GM23248 (cell line): ENCODE measurements at regions not wholly inside any gene's neighbourhood (a gene's known extent, or its start where the extent isn't known, plus 50 kb on each side); places are given as distances from the start of the nearest gene placed in this dataset.

Experiments
- DNase-seq: peaks from one replicate; pipeline ENCODE4 v3.0.0-alpha.2; 2015
- H2AFZ ChIP-seq: fragments of 200-600 bp; sonication (generic); 2 replicates; pipeline ENCODE4 v1.6.1; 2016; ENCODE audit warnings: antibody characterized with exemption
- H3F3A ChIP-seq: fragments of 200-600 bp; sonication (generic); 2 replicates; pipeline ENCODE4 v1.6.1; 2016; ENCODE audit warnings: mild to moderate bottlenecking, antibody characterized with exemption, mixed run types; ENCODE audit not compliant: insufficient read depth
- H3K27ac ChIP-seq: fragments of 200-600 bp; sonication (generic); 2 replicates; pipeline ENCODE4 v1.5.1; 2016; ENCODE audit warnings: mild to moderate bottlenecking
- H3K27me3 ChIP-seq: fragments of 200-600 bp; sonication (generic); replicated peaks from 2 replicates; pipeline ENCODE4 v1.6.1; 2016; ENCODE audit warnings: mild to moderate bottlenecking; ENCODE audit not compliant: insufficient read depth
- H3K36me3 ChIP-seq: fragments of 200-600 bp; sonication (generic); 2 replicates; pipeline ENCODE4 v1.6.1; 2016; ENCODE audit warnings: low read depth, mild to moderate bottlenecking
- H3K4me1 ChIP-seq: fragments of 200-600 bp; sonication (generic); 2 replicates; pipeline ENCODE4 v1.6.1; 2016; ENCODE audit warnings: mild to moderate bottlenecking; ENCODE audit not compliant: insufficient read depth
- H3K4me2 ChIP-seq: fragments of 200-600 bp; sonication (generic); one replicate; pipeline ENCODE4 v1.6.1; 2016; ENCODE audit warnings: mild to moderate bottlenecking; ENCODE audit not compliant: unreplicated experiment
- H3K4me3 ChIP-seq: fragments of 200-600 bp; sonication (generic); 2 replicates; pipeline ENCODE4 v1.5.1; 2016; ENCODE audit warnings: mild to moderate bottlenecking
- H3K79me2 ChIP-seq: fragments of 200-600 bp; sonication (generic); 2 replicates; pipeline ENCODE4 v1.6.1; 2016; ENCODE audit warnings: mild to moderate bottlenecking; ENCODE audit not compliant: insufficient read depth
- H3K9ac ChIP-seq: fragments of 200-600 bp; sonication (generic); 2 replicates; pipeline ENCODE4 v1.6.1; 2016; ENCODE audit warnings: mild to moderate bottlenecking
- H3K9me2 ChIP-seq: fragments of 200-600 bp; sonication (generic); 2 replicates; pipeline ENCODE4 v1.6.1; 2016; ENCODE audit warnings: mixed run types, mild to moderate bottlenecking, moderate library complexity; ENCODE audit not compliant: insufficient read depth
- H3K9me3 ChIP-seq: fragments of 200-600 bp; sonication (generic); one replicate; pipeline ENCODE4 v1.6.1; 2017; ENCODE audit warnings: low read depth
- H4K20me1 ChIP-seq: fragments of 200-600 bp; sonication (generic); 2 replicates; pipeline ENCODE4 v1.6.0; 2016; ENCODE audit not compliant: insufficient read depth
- EZH2 ChIP-seq: fragments of 200-600 bp; sonication (generic); IDR thresholded peaks from 2 replicates; pipeline ENCODE4 v1.6.1; 2018; ENCODE audit warnings: antibody characterized with exemption, mild to moderate bottlenecking; ENCODE audit not compliant: insufficient read depth, poor library complexity, severe bottlenecking
- EZH2phosphoT487 ChIP-seq: fragments of 200-600 bp; sonication (generic); IDR thresholded peaks from 2 replicates; pipeline ENCODE4 v1.6.1; 2018; ENCODE audit warnings: antibody characterized with exemption, moderate library complexity, mild to moderate bottlenecking, low read depth; ENCODE audit not compliant: insufficient read depth
- WGBS, 2 experiments: methylation state at CpG; one replicate each; pipeline ENCODE4 v1.1.6; 2015 to 2017; ENCODE audit warnings: low lambda C conversion rate in 2 of 2, low coverage in 1 of 2; ENCODE audit errors: missing lambda C conversion rate in 2 of 2; 5-methylcytosine and 5-hydroxymethylcytosine counted together
- in situ Hi-C: fragments of 300-500 bp; cut with MboI; formaldehyde crosslinking; loops from 2 replicates; pipeline ENCODE4 v1.15.0; 2020

DNA sequence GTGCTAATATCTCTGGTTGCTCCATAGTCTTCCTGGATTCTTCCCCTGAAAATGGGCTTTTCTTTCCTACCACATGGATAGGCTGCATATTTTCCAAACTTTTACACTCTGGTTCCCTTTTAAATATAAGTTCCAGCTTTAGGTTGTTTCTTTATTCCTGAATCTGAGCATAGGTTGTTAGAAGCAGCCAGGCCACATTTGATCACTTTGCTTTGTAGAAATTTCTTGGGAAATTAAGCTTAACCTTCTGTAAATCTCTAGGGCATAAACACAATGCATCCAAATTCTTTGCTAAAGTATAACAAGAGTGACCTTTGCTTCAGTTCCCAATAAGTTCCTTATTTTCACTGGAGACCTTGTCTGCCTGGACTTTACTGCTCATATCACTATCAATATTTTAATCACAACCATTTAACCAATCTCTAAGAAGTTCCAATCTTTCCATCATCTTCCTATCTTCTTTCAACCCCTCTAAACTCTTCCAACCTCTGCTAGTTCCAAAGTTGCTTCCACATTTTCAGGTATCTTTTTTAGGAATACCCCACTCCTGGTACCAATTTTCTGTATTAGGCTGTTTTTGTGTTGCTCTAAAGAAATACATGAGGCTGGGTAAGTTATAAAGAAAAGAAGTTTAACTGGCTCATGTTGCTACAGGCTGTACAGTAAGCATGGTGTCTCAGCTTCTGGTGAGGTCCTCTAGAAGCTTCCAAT, 389.6 kb upstream of the HS6ST1 start:
- no peaks in the 10 kb centered on the region for H3K36me3 ChIP-seq
- no peaks in the 10 kb centered on the region for H3F3A ChIP-seq
- H3K4me1 ChIP-seq, result no peaks in the 10 kb centered on the region
- no peak overlapping the region for H3K4me3 ChIP-seq
- H3K27ac ChIP-seq, result no peak overlapping the region
- no peak for DNase-seq
- H2AFZ ChIP-seq, result no peak overlapping the region
- H3K4me2 ChIP-seq, result no peak overlapping the region
- no peak for TF ChIP-seq EZH2
- no peak for TF ChIP-seq EZH2phosphoT487
- in situ Hi-C loops, result no loop called here
- no peaks in the 10 kb centered on the region for H4K20me1 ChIP-seq
- no peaks in the 10 kb centered on the region for H3K9me3 ChIP-seq
- no peak overlapping the region for H3K9ac ChIP-seq
- H3K79me2 ChIP-seq, result no peaks in the 10 kb centered on the region
- H3K9me2 ChIP-seq, result no peaks in the 10 kb centered on the region
- H3K27me3 ChIP-seq, result peaks cover 13% of the 10 kb centered on the region

DNA sequence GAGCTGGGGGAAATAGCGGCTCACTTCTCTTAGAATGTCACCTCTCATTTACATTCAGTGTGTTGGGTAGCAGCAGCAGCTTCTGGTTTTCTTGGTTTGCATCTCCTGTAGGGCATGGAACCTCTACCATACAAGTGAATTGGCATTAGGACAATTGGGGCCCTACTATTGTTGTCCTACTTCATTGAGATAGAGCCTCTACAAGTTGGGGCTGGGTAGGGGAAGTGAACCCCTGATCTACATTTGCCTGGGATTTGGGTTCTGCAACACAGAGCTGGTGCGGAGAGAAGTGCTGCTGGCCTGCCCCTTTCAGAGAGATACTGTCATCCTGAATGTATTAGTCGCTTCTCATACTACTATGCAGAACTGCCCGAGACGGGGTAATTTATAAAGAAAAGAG, 391.6 kb upstream of the HS6ST1 start:
- in situ Hi-C loops, result no loop called here
- Histone ChIP-seq H4K20me1 (no peaks in the 10 kb centered on the region), H3K9ac (no peak overlapping the region)

DNA sequence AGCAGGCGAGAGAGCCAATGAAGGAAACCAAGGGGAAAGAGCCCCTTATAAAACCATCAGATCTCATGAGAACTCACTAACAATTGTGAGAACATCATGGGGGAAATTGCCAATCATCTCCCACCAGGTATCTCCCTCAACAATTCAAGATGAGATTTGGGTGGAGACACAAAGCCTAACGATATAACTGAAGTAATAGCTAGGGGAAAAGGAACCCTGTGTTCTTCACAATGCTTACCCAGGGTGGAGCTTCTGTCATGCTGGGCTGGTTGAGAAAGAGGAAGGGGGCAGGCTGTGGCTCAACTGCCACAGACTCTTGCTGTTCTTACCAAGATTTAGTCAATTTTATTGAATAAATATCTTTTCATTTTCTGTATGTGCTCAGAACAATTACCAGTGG, 392.1 kb upstream of the HS6ST1 start:
- Histone ChIP-seq H3K9ac (no peak overlapping the region), H2AFZ (no peak overlapping the region), H4K20me1 (no peaks in the 10 kb centered on the region), H3K9me3 (no peaks in the 10 kb centered on the region), H3K36me3 (no peaks in the 10 kb centered on the region), H3K4me2 (no peak overlapping the region), H3F3A (no peaks in the 10 kb centered on the region), H3K4me3 (no peak overlapping the region), H3K27ac (no peak overlapping the region), H3K9me2 (no peaks in the 10 kb centered on the region), H3K4me1 (no peaks in the 10 kb centered on the region), H3K79me2 (no peaks in the 10 kb centered on the region), H3K27me3 (peaks cover 24% of the 10 kb centered on the region)
- no peak for DNase-seq
- 70 to 74% methylated on average over 2 of the region's 2 CpGs for WGBS, 2 experiments
- no peak for TF ChIP-seq EZH2phosphoT487
- no peak for TF ChIP-seq EZH2
- in situ Hi-C loops, result no loop called here

More for the DNA sequence above, 391.6 kb upstream of the HS6ST1 start:
- no peak for DNase-seq
- no peak overlapping the region for H3K27ac ChIP-seq
- 71 to 89% methylated on average over 5 of the region's 5 CpGs for WGBS, 2 experiments
- TF ChIP-seq EZH2 (no peak), EZH2phosphoT487 (no peak)
- H3K27me3 ChIP-seq, result peaks cover 19% of the 10 kb centered on the region
- H3K79me2 ChIP-seq, result no peaks in the 10 kb centered on the region
- no peak overlapping the region for H2AFZ ChIP-seq
- no peaks in the 10 kb centered on the region for H3K4me1 ChIP-seq
- no peaks in the 10 kb centered on the region for H3K9me3 ChIP-seq
- no peaks in the 10 kb centered on the region for H3K9me2 ChIP-seq
- no peak overlapping the region for H3K4me2 ChIP-seq
- H3F3A ChIP-seq, result no peaks in the 10 kb centered on the region
- H3K36me3 ChIP-seq, result no peaks in the 10 kb centered on the region
- H3K4me3 ChIP-seq, result no peak overlapping the region

DNA sequence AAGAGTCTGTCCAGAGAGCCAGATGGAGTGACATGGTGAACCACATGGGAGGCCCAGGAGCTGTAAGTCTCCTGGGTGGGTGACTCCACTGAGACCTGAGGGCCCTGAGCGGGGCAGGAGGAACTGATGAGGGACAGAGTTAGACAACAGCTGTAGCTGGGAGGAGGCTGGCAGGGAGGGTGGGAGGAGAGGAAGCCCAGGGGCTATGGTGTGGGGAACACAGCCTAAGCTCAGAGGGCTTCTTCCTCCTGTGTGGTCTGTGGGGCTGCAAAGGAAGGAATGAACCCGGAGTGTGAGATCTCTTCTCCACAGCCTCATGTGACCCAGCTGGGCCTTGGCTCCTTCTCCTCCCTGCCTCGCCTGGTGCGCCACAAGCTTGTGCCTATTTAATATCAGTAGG, 395.6 kb upstream of the HS6ST1 start:
- H3K4me3 ChIP-seq, result no peak overlapping the region
- TF ChIP-seq EZH2phosphoT487, result no peak
- TF ChIP-seq EZH2, result no peak
- no peaks in the 10 kb centered on the region for H3K36me3 ChIP-seq
- no peak for DNase-seq
- H3F3A ChIP-seq, result no peaks in the 10 kb centered on the region
- in situ Hi-C loops, result no loop called here
- no peaks in the 10 kb centered on the region for H3K4me1 ChIP-seq
- H3K4me2 ChIP-seq, result no peak overlapping the region
- no peak overlapping the region for H3K27ac ChIP-seq
- peaks cover 45% of the 10 kb centered on the region for H3K27me3 ChIP-seq
- no peaks in the 10 kb centered on the region for H4K20me1 ChIP-seq
- H3K9me2 ChIP-seq, result no peaks in the 10 kb centered on the region
- H2AFZ ChIP-seq, result no peak overlapping the region
- H3K9me3 ChIP-seq, result no peaks in the 10 kb centered on the region
- no peaks in the 10 kb centered on the region for H3K79me2 ChIP-seq
- 56 to 63% methylated on average over 3 to 4 of the region's 4 CpGs for WGBS, 2 experiments
- no peak overlapping the region for H3K9ac ChIP-seq

DNA sequence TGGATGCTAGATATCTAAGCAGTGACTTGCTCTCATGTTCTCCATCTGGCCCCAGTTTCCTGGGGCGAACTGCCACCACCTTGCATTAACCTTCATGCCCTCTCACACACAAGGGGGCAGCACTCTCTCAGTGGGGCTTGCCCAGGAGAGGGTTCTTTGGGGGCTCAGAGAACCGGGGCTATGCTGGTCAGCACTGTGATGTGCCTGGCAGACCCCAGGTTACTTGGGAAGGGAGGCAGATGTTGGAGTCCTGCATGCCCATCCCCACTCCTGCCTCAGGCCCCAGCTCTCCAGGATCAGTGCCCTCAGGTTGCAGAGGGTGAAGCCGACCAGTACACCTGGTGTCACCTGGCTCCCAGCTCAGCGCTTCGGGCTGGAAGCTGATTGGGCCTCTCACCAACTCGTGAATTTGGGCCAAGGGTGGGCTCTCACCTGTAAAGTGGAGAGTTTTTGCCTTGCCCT, 396.2 kb upstream of the HS6ST1 start:
- Histone ChIP-seq H3K4me2 (no peak overlapping the region), H3K27ac (no peak overlapping the region), H3K9me2 (no peaks in the 10 kb centered on the region), H2AFZ (no peak overlapping the region), H4K20me1 (no peaks in the 10 kb centered on the region), H3K36me3 (no peaks in the 10 kb centered on the region), H3K27me3 (peaks cover 45% of the 10 kb centered on the region), H3F3A (no peaks in the 10 kb centered on the region), H3K4me1 (no peaks in the 10 kb centered on the region), H3K9me3 (no peaks in the 10 kb centered on the region), H3K4me3 (no peak overlapping the region), H3K9ac (no peak overlapping the region), H3K79me2 (no peaks in the 10 kb centered on the region)
- in situ Hi-C loops, result no loop called here
- WGBS, 2 experiments, result 61% methylated on average over 6 of the region's 6 CpGs
- TF ChIP-seq EZH2 (no peak), EZH2phosphoT487 (no peak)
- DNase-seq, result no peak
